Heart right ventricle (tissue), 16 donors: ENCODE measurements at regions not wholly inside any gene's neighbourhood (a gene's known extent, or its start where the extent isn't known, plus 50 kb on each side); places are given as distances from the start of the nearest gene placed in this dataset.

Source experiments
- ATAC-seq, 8 donors: fragments of 200-7000 bp; cut with Tn5 transposase; one replicate each; pipeline ENCODE4 v1.9.1; 2020; ENCODE audit warnings: mild to moderate bottlenecking in 8 of 8, moderate library complexity in 8 of 8, moderate number of reproducible peaks in 1 of 8
- DNase-seq, 2 donors: peaks; one replicate each; pipeline ENCODE4 v3.0.0-alpha.2; 2020
- H3K27ac ChIP-seq, 10 donors: fragments of 200-600 bp; sonication (generic) in 2 of 10; one replicate each; pipeline versions ENCODE4 v1.5.0 to v1.8.0; 2020 to 2022; ENCODE audit warnings: mild to moderate bottlenecking in 3 of 10
- H3K27me3 ChIP-seq, 7 donors: fragments of 200-600 bp; one replicate each; pipeline ENCODE4 v1.8.0; 2021 to 2022; ENCODE audit warnings: mild to moderate bottlenecking in 2 of 7
- H3K36me3 ChIP-seq, 9 donors: fragments of 200-600 bp; sonication (generic) in 1 of 9; one replicate each; pipeline versions ENCODE4 v1.5.0 to v1.8.0; 2020 to 2022; ENCODE audit warnings: mild to moderate bottlenecking in 2 of 9
- H3K4me1 ChIP-seq, 9 donors: fragments of 200-600 bp; sonication (generic) in 1 of 9; one replicate each; pipeline versions ENCODE4 v1.5.0 to v1.8.0; 2020 to 2022; ENCODE audit warnings: mild to moderate bottlenecking in 4 of 9
- H3K4me3 ChIP-seq, 10 donors: fragments of 200-600 bp; sonication (generic) in 2 of 10; one replicate each; pipeline versions ENCODE4 v1.5.0 to v1.8.0; 2020 to 2022; ENCODE audit warnings: mild to moderate bottlenecking in 7 of 10, moderate library complexity in 2 of 10
- H3K9me3 ChIP-seq, 11 donors: fragments of 200-600 bp in 10 of 11; sonication (generic) in 2 of 11; one replicate each; pipeline versions ENCODE4 v1.5.0 to v1.8.0; 2013 to 2022; ENCODE audit warnings: mild to moderate bottlenecking in 2 of 11, control low read depth in 1 of 11, moderate library complexity in 1 of 11
- CTCF ChIP-seq, 9 donors: fragments of 200-600 bp; sonication (generic) in 2 of 9; IDR thresholded peaks; one replicate each; pipeline versions ENCODE4 v1.5.0 to v1.8.0; 2021 to 2022; ENCODE audit warnings: antibody characterized with exemption in 9 of 9, mild to moderate bottlenecking in 5 of 9, moderate library complexity in 1 of 9
- WGBS, 2 donors: extraction: QIAGEN DNeasy Blood & Tissue Kit; methylation state at CpG; one replicate each; pipeline ENCODE4 v1.1.7; 2013; ENCODE audit warnings: inconsistent platforms in 1 of 2; 5-methylcytosine and 5-hydroxymethylcytosine counted together
- intact Hi-C, 10 donors: fragments of 100-400 bp; cut with DNase I; formaldehyde crosslinking; loops; one replicate each; pipeline versions ENCODE4 v1.11.1 to v1.14.2; 2022
- donor health status: Arrhythmogenic right ventricular cardiomyopathy.
- donor health status: ischemic (EF 13 %, LVEDD 7.1; RV severe dilation, severe dysfunction).
- donor health status: healthy with polysubstance abuse.
- donor health status: DM: no; HTN: yes; CAD: no.
- donor health status: DM: no; HTN: no; CAD: no.
- donor health status: ischemic (EF 25% LVEDD 6.9; RV normal size, moderate dysfunction).
- donor health status: ischemic (EF 25% LVEDD 5.7; RV mildly dilated, moderate dysfunction).
- donor health status: healthy.
- donor health status: DM: yes; HTN: yes; CAD: no.
- donor health status: Ischemic cardiomyopathy.
- donor health status: ischemic (EF 35%, LVEDD 5.7; RV mildly dilated, moderate dysfunction).
- donor health status: nonischemic (EF 11% LVEDD 7.7; RV severe dilation, severe dysfunction).
- donor health status: DM: yes; HTN: yes; CAD: no.
- donor health status: PGD.
- donor health status: ischemic (EF 29% LVEDD 5.4; RV normal size, mild dysfunction).
- donor health status: nonischemic (EF 23%, LVEDD 6.1; RV moderate dilation, normal function).

GRCh38 chr5:54630738-54631359, 113.3 kb downstream of the SNX18 start:
- H3K27me3 ChIP-seq: no peaks in the 10 kb centered on the region
- peaks cover 0 to 20% (median 0%) of the 10 kb centered on the region in 9 donors for H3K4me1 ChIP-seq
- WGBS, 2 donors: 72 to 76% methylated on average over 5 of the region's 5 CpGs
- intact Hi-C loops: no loop called here
- H3K27ac ChIP-seq: peak overlapping the region in 1 of 10 donors; percentile 48
- H3K9me3 ChIP-seq: peaks cover 0 to 12% (median 0%) of the 10 kb centered on the region in 11 donors
- ATAC-seq (peak; percentile 57 to 91 (median 82)), DNase-seq (peak in 1 of 2 donors; percentile 20)
- no peak overlapping the region for H3K4me3 ChIP-seq
- TF ChIP-seq CTCF (IDR thresholded peaks at IDR 0.05): no peak
- no peaks in the 10 kb centered on the region for H3K36me3 ChIP-seq

GRCh38 chr5:54629115-54629514, 111.6 kb downstream of the SNX18 start:
- intact Hi-C loops: no loop called here

GRCh38 chr5:54628050-54628449, 110.5 kb downstream of the SNX18 start:
- no peaks in the 10 kb centered on the region for H3K36me3 ChIP-seq
- H3K4me1 ChIP-seq: peaks cover 0 to 20% (median 6%) of the 10 kb centered on the region in 9 donors
- no peaks in the 10 kb centered on the region for H3K27me3 ChIP-seq
- no peak overlapping the region for H3K4me3 ChIP-seq
- no peak for TF ChIP-seq CTCF (IDR thresholded peaks at IDR 0.05)
- no peak for ATAC-seq
- no peak overlapping the region for H3K27ac ChIP-seq
- peaks cover 0 to 18% (median 0%) of the 10 kb centered on the region in 11 donors for H3K9me3 ChIP-seq
- DNase-seq: no peak
- intact Hi-C loops: no loop called here
- WGBS, 2 donors: 100% methylated on average over 1 of the region's 1 CpG

More at GRCh38 chr5:54629115-54629514, 111.6 kb downstream of the SNX18 start:
- H3K27ac ChIP-seq: no peak overlapping the region
- H3K4me3 ChIP-seq: no peak overlapping the region
- no peaks in the 10 kb centered on the region for H3K27me3 ChIP-seq
- no peak for TF ChIP-seq CTCF (IDR thresholded peaks at IDR 0.05)
- WGBS, 2 donors: 91 to 92% methylated on average over 2 of the region's 2 CpGs
- no peak for DNase-seq
- peaks cover 0 to 20% (median 6%) of the 10 kb centered on the region in 9 donors for H3K4me1 ChIP-seq
- H3K9me3 ChIP-seq: peaks cover 0 to 12% (median 0%) of the 10 kb centered on the region in 11 donors
- H3K36me3 ChIP-seq: no peaks in the 10 kb centered on the region
- ATAC-seq: no peak

- no peak overlapping the region for H3K27ac ChIP-seq
- WGBS, 2 donors: 88 to 90% methylated on average over 2 of the region's 2 CpGs
- DNase-seq (no peak), ATAC-seq (no peak)
- H3K27me3 ChIP-seq: no peaks in the 10 kb centered on the region
- intact Hi-C loops: no loop called here
- H3K4me3 ChIP-seq: no peak overlapping the region
- H3K9me3 ChIP-seq: peaks cover 0 to 22% (median 0%) of the 10 kb centered on the region in 11 donors
- no peak for TF ChIP-seq CTCF (IDR thresholded peaks at IDR 0.05)
- H3K36me3 ChIP-seq: no peaks in the 10 kb centered on the region
- H3K4me1 ChIP-seq: peaks cover 0 to 6% (median 0%) of the 10 kb centered on the region in 9 donors
These were observed 108.8 kb downstream of the SNX18 start for GRCh38 chr5:54626407-54626806.
